Mucosa of descending colon (tissue), 3 donors: ENCODE measurements at regions not wholly inside any gene's neighbourhood (a gene's known extent, or its start where the extent isn't known, plus 50 kb on each side); places are given as distances from the start of the nearest gene placed in this dataset.
"Not testable (repeated sequence)": the region's sequence is repeated elsewhere in the genome, so short reads cannot be mapped to it uniquely, and the experiment has no call there.

ENCODE experiments used
- ATAC-seq: fragments of 200-7000 bp; cut with Tn5 transposase; one replicate; pipeline ENCODE4 v1.9.1; 2020; ENCODE audit warnings: mild to moderate bottlenecking, moderate library complexity
- DNase-seq, 3 donors: peaks; one replicate each; pipeline ENCODE4 v3.0.0-alpha.2; 2020
- H3K36me3 ChIP-seq: fragments of 200-600 bp; one replicate; pipeline ENCODE4 v1.8.0; 2021; ENCODE audit warnings: low read depth, mild to moderate bottlenecking
- H3K4me1 ChIP-seq: fragments of 200-600 bp; one replicate; pipeline ENCODE4 v1.8.0; 2021; ENCODE audit warnings: low read depth, mild to moderate bottlenecking
- H3K4me3 ChIP-seq: fragments of 200-600 bp; one replicate; pipeline ENCODE4 v1.8.0; 2021; ENCODE audit warnings: mild to moderate bottlenecking
- H3K9me3 ChIP-seq: fragments of 200-600 bp; one replicate; pipeline ENCODE4 v1.8.0; 2021; ENCODE audit warnings: mild to moderate bottlenecking
- intact Hi-C, 2 donors: fragments of 100-400 bp; cut with DNase I in 1 of 2; cut with micrococcal nuclease in 1 of 2; formaldehyde crosslinking; loops; one replicate each; pipeline versions ENCODE4 v1.11.0 to v1.11.1; 2022; cut with DNase I, micrococcal nuclease
- TF ChIP-seq, protein P1 (sequence below): fragments of 200-600 bp; IDR thresholded peaks from one replicate; pipeline ENCODE4 v1.8.0; 2022; ENCODE audit warnings: antibody characterized with exemption, mild to moderate bottlenecking
- donor health status: DM: no; HTN: no; CAD: no; lungs with moderate emphysema.
- donor health status: DM: no; HTN: no; CAD: no.
- donor health status: DM: no; HTN: yes; CAD: no.

GRCh38 chr4:123020285-123020684 is 97.9 kb upstream of the NUDT6 start:
- no peaks in the 10 kb centered on the region for H3K36me3 ChIP-seq
- no peaks in the 10 kb centered on the region for H3K4me1 ChIP-seq
- DNase-seq: no peak
- H3K9me3 ChIP-seq: no peaks in the 10 kb centered on the region
- H3K4me3 ChIP-seq: no peak overlapping the region
- intact Hi-C loops: no loop called here
- ATAC-seq: no peak
- TF ChIP-seq, protein P1, sequence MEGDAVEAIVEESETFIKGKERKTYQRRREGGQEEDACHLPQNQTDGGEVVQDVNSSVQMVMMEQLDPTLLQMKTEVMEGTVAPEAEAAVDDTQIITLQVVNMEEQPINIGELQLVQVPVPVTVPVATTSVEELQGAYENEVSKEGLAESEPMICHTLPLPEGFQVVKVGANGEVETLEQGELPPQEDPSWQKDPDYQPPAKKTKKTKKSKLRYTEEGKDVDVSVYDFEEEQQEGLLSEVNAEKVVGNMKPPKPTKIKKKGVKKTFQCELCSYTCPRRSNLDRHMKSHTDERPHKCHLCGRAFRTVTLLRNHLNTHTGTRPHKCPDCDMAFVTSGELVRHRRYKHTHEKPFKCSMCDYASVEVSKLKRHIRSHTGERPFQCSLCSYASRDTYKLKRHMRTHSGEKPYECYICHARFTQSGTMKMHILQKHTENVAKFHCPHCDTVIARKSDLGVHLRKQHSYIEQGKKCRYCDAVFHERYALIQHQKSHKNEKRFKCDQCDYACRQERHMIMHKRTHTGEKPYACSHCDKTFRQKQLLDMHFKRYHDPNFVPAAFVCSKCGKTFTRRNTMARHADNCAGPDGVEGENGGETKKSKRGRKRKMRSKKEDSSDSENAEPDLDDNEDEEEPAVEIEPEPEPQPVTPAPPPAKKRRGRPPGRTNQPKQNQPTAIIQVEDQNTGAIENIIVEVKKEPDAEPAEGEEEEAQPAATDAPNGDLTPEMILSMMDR: no peak

DNA sequence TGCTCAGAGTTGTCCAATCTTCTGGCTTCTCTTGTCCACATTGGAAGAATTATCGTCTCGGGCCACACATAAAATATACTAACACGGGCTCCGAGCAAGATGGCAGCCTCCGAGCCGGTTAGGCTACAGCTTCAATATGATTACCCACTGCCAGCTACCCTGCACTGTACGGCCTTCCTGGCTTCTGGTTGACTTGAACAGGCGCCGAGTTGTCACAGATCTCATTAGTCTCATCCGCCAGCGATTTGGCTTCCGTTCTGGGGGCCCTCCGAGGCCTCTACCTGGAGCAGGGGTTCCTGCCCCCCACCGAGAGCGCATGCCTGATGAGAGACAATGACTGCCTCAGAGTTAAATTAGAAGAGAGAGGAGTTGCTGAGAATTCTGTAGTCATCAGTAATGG is 101.2 kb upstream of the NUDT6 start:
- H3K4me3 ChIP-seq: no peak overlapping the region
- ATAC-seq (no peak), DNase-seq (no peak)
- intact Hi-C loops: no loop called here
- no peaks in the 10 kb centered on the region for H3K9me3 ChIP-seq
- H3K4me1 ChIP-seq: no peaks in the 10 kb centered on the region
- no peaks in the 10 kb centered on the region for H3K36me3 ChIP-seq
- TF ChIP-seq, protein P1: no peak

DNA sequence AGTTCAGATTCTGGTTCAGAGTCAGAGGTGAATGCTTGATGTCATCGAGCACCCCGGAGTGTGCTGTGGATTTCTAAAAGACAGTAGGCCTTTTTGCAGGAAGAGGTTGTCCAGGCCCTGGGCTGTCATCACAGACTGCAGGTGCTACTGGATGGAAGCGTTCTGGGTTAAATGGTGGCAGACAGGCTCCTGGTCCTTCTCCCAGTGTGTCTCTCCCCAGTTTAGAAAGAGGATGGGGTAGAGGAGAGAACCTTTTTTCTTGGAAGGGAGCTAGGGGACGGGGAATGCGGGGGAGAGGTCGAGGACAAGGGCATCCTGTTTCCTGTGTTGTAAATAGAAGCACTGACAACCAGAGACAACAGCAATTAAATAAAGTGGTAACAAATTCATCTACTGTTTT is 102.3 kb upstream of the NUDT6 start:
- Histone ChIP-seq H3K9me3 (no peaks in the 10 kb centered on the region), H3K36me3 (no peaks in the 10 kb centered on the region), H3K4me1 (no peaks in the 10 kb centered on the region), H3K4me3 (no peak overlapping the region)
- DNase-seq (no peak), ATAC-seq (no peak)
- intact Hi-C loops: no loop called here
- TF ChIP-seq, protein P1: no peak

GRCh38 chr4:123025398-123025797 is 103.0 kb upstream of the NUDT6 start:
- ATAC-seq (no peak), DNase-seq (no peak)
- Histone ChIP-seq H3K36me3 (no peaks in the 10 kb centered on the region), H3K4me3 (no peak overlapping the region), H3K9me3 (no peaks in the 10 kb centered on the region), H3K4me1 (no peaks in the 10 kb centered on the region)
- TF ChIP-seq, protein P1: no peak
- intact Hi-C loops: no loop called here

- H3K36me3 ChIP-seq, H3K9me3 ChIP-seq, DNase-seq, H3K4me3 ChIP-seq, intact Hi-C loops, H3K4me1 ChIP-seq, ATAC-seq: not testable (repeated sequence)
Measured at GRCh38 chr4:123026015-123026414, 103.6 kb upstream of the NUDT6 start.

DNA sequence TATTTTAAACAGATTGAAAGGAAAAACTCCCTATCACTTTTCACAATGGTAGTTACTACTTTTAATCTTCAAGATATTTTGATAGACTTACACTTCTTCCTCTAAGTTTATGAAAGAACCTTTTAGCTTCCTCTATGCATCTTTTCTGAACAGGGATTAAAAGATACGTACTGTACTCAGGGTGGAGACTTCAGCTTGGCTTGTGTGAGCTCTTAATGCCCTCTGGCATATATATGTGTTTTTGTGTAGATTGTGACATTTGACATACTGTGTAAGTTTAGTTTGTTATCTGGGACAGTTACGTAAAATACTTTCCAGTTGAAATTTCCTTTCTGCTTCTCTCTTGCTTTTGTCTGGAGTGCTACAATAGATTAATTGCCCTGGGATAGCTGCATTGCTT is 109.3 kb upstream of the NUDT6 start:
- ATAC-seq (no peak), DNase-seq (no peak)
- Histone ChIP-seq H3K4me3 (no peak overlapping the region), H3K36me3 (no peaks in the 10 kb centered on the region), H3K4me1 (no peaks in the 10 kb centered on the region), H3K9me3 (no peaks in the 10 kb centered on the region)
- intact Hi-C loops: no loop called here
- TF ChIP-seq, protein P1: no peak
